ENCODE measurements at regions not wholly inside any gene's neighbourhood (a gene's known extent, or its start where the extent isn't known, plus 50 kb on each side); places are given as distances from the start of the nearest gene placed in this dataset.

DNA sequence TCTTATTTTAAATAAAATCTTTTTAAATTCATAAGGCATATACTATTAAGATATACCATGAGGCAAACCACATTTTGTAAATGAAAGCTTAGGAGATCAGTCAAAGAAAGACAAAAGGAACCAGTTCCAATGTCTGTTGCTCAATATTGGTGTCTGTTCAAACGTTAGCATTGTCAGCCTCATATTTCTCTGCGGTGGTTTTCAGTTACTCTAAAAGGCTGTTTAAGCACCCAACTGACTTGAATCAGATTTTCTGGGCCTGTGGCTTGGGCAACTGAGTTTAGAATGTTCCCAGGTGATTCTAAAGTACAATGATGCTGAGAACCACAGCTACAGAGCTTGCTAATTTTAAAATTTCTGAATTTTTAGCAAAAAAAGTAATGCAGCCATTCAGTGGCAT is 166.3 kb upstream of the KIF2A start:
- CTCF ChIA-PET (ENCODE audit: partially characterized antibody), result no interaction called here
- H3K9me3 ChIP-seq (ENCODE audit: insufficient read depth in 2 of 2, low read depth in 1 of 2, low read length in 1 of 2), result no peaks in the 10 kb centered on the region
- H3K79me2 ChIP-seq (ENCODE audit: control insufficient read depth in 1 of 2, insufficient read depth in 2 of 2, low read length in 2 of 2), result no peaks in the 10 kb centered on the region
- H3K18ac ChIP-seq (ENCODE audit: extremely low read depth, low read length), result no peak overlapping the region
- H2BK120ac ChIP-seq (replicated peaks; ENCODE audit: low read depth, low read length), result no peak overlapping the region
- H3K27me3 ChIP-seq (replicated peaks in 1 of 4; ENCODE audit: control insufficient read depth in 3 of 4, extremely low read depth in 1 of 4, insufficient read depth in 3 of 4, low read length in 3 of 4), result peaks cover 0 to 1% (median 0%) of the 10 kb centered on the region in 4 experiments; a peak in 1 of 7 replicates
- H3K4ac ChIP-seq (replicated peaks; ENCODE audit: insufficient read length, low read depth, low read length), result no peak overlapping the region
- no peak overlapping the region for H4K8ac ChIP-seq (ENCODE audit: extremely low read depth, insufficient read depth, low read length)
- H3K56ac ChIP-seq (replicated peaks; ENCODE audit: insufficient read length, low read depth, low read length), result no peak overlapping the region
- H3K4me1 ChIP-seq (replicated peaks in 1 of 4; ENCODE audit: control insufficient read depth in 3 of 4, insufficient read depth in 4 of 4, low read length in 3 of 4), result peaks cover 0 to 11% (median 10%) of the 10 kb centered on the region in 4 experiments; a peak in 4 of 7 replicates
- H2BK12ac ChIP-seq (ENCODE audit: low read depth, low read length), result no peak overlapping the region
- no peak overlapping the region for H2AK5ac ChIP-seq (ENCODE audit: low read depth, low read length)
- H2BK20ac ChIP-seq (ENCODE audit: low read length), result no peak overlapping the region
- no peak overlapping the region for H3K27ac ChIP-seq (ENCODE audit: low read depth, low read length)
- no peak overlapping the region for H3K14ac ChIP-seq (ENCODE audit: insufficient read length)
- no peaks in the 10 kb centered on the region for H3K79me1 ChIP-seq (ENCODE audit: low read depth, low read length)
- no peaks in the 10 kb centered on the region for H3K36me3 ChIP-seq (ENCODE audit: control insufficient read depth in 2 of 4, insufficient read depth in 4 of 4, low read length in 3 of 4)
- WGBS, 2 experiments (ENCODE audit: extremely low coverage in 1 of 2, insufficient coverage in 1 of 2, insufficient read length in 1 of 2, insufficient replicate concordance in 2 of 2, low coverage in 1 of 2, low lambda C conversion rate in 2 of 2, missing lambda C conversion rate in 1 of 2), result 60% methylated on average over 2 of the region's 2 CpGs; no CpG with 5 or more reads in 1 of the 2 experiments
- POLR2A ChIA-PET (ENCODE audit: partially characterized antibody), result no interaction called here
- DNase-seq (ENCODE audit: low read depth in 1 of 2, low spot score in 2 of 2) (no peak), FAIRE-seq (no peak)
- H3K23me2 ChIP-seq (ENCODE audit: low read depth, low read length), result no peaks in the 10 kb centered on the region; the same call in 1 of the 2 replicates
- H3K4me3 ChIP-seq (ENCODE audit: extremely low read depth in 1 of 4, insufficient read depth in 2 of 4, low read depth in 3 of 4, low read length in 4 of 4), result no peak overlapping the region
- H4K5ac ChIP-seq (ENCODE audit: insufficient read length, low read depth, low read length), result no peak overlapping the region
- no peak overlapping the region for H2BK15ac ChIP-seq (ENCODE audit: low read length)
- no peak overlapping the region for H4K91ac ChIP-seq (replicated peaks; ENCODE audit: insufficient read length, low read length)
- no peak overlapping the region for H3K9ac ChIP-seq (replicated peaks in 1 of 4; ENCODE audit: extremely low read depth in 1 of 4, low read depth in 3 of 4, low read length in 3 of 4)
- TF ChIP-seq HDAC6 (IDR thresholded peaks at IDR 0.05; ENCODE audit: low read depth, low read length) (no peak), SIRT6 (IDR thresholded peaks at IDR 0.05; ENCODE audit: low read length) (no peak), NRF1 (IDR thresholded peaks at IDR 0.05; ENCODE audit: low read depth, low read length) (no peak), SIN3A (conservative IDR thresholded peaks at IDR 0.05 in 1 of 2, IDR thresholded peaks at IDR 0.05 in 1 of 2; ENCODE audit: low read depth in 1 of 2, low read length in 2 of 2) (no peak), POLR2AphosphoS5 (IDR thresholded peaks at IDR 0.05; ENCODE audit: low read depth, low read length) (no peak), JUND (IDR thresholded peaks at IDR 0.05; ENCODE audit: low read length) (no peak), CREB1 (IDR thresholded peaks at IDR 0.05) (no peak), POU5F1 (IDR thresholded peaks at IDR 0.05; ENCODE audit: low read depth, low read length) (no peak), CBX5 (IDR thresholded peaks at IDR 0.05; ENCODE audit: low read depth, low read length) (no peak), CHD2 (IDR thresholded peaks at IDR 0.05; ENCODE audit: low read length) (no peak)
- no peaks in the 10 kb centered on the region for H4K20me1 ChIP-seq (replicated peaks in 1 of 2; ENCODE audit: control insufficient read depth in 1 of 2, insufficient read depth in 2 of 2, low read length in 2 of 2)
- H3K23ac ChIP-seq (ENCODE audit: insufficient read length), result no peak overlapping the region
- no peak overlapping the region for H2AFZ ChIP-seq (ENCODE audit: low read length)
- no peak overlapping the region for H3K4me2 ChIP-seq (ENCODE audit: insufficient read depth in 1 of 2, low read depth in 2 of 2, low read length in 2 of 2)
- H2BK5ac ChIP-seq (ENCODE audit: low read depth, low read length), result no peak overlapping the region
